Peyer's patch (tissue), 4 donors: ENCODE measurements at regions not wholly inside any gene's neighbourhood (a gene's known extent, or its start where the extent isn't known, plus 50 kb on each side); places are given as distances from the start of the nearest gene placed in this dataset.
"Not testable (repeated sequence)": the region's sequence is repeated elsewhere in the genome, so short reads cannot be mapped to it uniquely, and the experiment has no call there.

Experiments
- DNase-seq, 3 donors: peaks; one replicate each; pipeline ENCODE4 v3.0.0-alpha.2; 2017 to 2019
- H3K27ac ChIP-seq, 4 donors: fragments of 200-600 bp; sonication (generic); one replicate each; pipeline ENCODE4 v1.5.1; 2016 to 2019
- H3K27me3 ChIP-seq, 2 donors: fragments of 200-600 bp; sonication (generic); one replicate each; pipeline ENCODE4 v1.5.1; 2019
- H3K36me3 ChIP-seq, 3 donors: fragments of 200-600 bp; sonication (generic); one replicate each; pipeline ENCODE4 v1.5.1; 2016 to 2019
- H3K4me1 ChIP-seq, 4 donors: fragments of 200-600 bp; sonication (generic); one replicate each; pipeline ENCODE4 v1.5.1; 2016 to 2019
- H3K4me3 ChIP-seq, 4 donors: fragments of 200-600 bp; sonication (generic); 1 replicate in 3 of 4; 2 replicates in 1 of 4; pipeline ENCODE4 v1.5.1; 2016 to 2019; ENCODE audit warnings: mild to moderate bottlenecking in 1 of 4
- H3K9me3 ChIP-seq, 4 donors: fragments of 200-600 bp; sonication (generic); one replicate each; pipeline ENCODE4 v1.5.1; 2016 to 2019; ENCODE audit warnings: mild to moderate bottlenecking in 1 of 4
- POLR2A ChIP-seq, 2 donors: fragments of 450-650 bp; IDR thresholded peaks; one replicate each; pipeline ENCODE4 v1.5.1; 2017; ENCODE audit warnings: antibody characterized with exemption in 2 of 2, mild to moderate bottlenecking in 2 of 2, moderate library complexity in 2 of 2
- TF ChIP-seq, protein P1 (sequence below), 6 experiments: fragments of 450-650 bp in 4 of 6; fragments of 200-600 bp in 2 of 6; sonication (generic) in 1 of 6; IDR thresholded peaks; one replicate each; pipeline ENCODE4 v1.5.1; 2017 to 2019; ENCODE audit warnings: antibody characterized with exemption in 6 of 6, mild to moderate bottlenecking in 3 of 6, moderate library complexity in 1 of 6

GRCh38 chr9:61671276-61671973 is 481.6 kb downstream of the SPATA31A7 start:
- H3K4me3 ChIP-seq, result no peak overlapping the region
- TF ChIP-seq POLR2A (IDR thresholded peaks at IDR 0.05), result no peak
- TF ChIP-seq, protein P1, sequence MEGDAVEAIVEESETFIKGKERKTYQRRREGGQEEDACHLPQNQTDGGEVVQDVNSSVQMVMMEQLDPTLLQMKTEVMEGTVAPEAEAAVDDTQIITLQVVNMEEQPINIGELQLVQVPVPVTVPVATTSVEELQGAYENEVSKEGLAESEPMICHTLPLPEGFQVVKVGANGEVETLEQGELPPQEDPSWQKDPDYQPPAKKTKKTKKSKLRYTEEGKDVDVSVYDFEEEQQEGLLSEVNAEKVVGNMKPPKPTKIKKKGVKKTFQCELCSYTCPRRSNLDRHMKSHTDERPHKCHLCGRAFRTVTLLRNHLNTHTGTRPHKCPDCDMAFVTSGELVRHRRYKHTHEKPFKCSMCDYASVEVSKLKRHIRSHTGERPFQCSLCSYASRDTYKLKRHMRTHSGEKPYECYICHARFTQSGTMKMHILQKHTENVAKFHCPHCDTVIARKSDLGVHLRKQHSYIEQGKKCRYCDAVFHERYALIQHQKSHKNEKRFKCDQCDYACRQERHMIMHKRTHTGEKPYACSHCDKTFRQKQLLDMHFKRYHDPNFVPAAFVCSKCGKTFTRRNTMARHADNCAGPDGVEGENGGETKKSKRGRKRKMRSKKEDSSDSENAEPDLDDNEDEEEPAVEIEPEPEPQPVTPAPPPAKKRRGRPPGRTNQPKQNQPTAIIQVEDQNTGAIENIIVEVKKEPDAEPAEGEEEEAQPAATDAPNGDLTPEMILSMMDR (IDR thresholded peaks at IDR 0.05), result no peak
- no peak overlapping the region for H3K27ac ChIP-seq
- H3K36me3 ChIP-seq, result no peaks in the 10 kb centered on the region
- DNase-seq, result peak in 2 of 3 donors; percentile 8 to 34
- H3K9me3 ChIP-seq, result peaks cover 0 to 13% (median 2%) of the 10 kb centered on the region in 4 donors
- no peaks in the 10 kb centered on the region for H3K27me3 ChIP-seq
- H3K4me1 ChIP-seq, result no peaks in the 10 kb centered on the region

DNA sequence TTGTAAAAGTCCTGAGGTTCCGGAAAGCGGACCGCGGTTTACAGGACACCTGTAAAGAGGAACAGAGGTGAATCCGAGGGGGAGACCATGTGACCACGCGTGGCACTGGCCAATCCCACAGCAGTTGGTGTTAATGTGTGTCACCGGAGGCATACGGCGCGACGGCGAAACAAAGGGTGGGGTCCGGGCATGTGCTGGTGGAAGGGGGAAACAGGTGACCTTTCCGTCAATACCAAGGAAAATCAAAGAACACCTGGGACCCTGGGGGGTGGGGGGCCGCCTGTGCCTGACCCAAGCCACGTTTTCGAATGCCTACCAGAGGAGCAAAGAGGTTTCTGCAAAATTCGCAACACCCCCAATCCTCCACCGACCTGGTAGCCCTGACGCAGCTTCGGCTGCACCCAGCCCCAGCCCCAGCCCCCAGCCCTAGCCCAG is 482.3 kb downstream of the SPATA31A7 start:
- not testable (repeated sequence) for H3K4me1 ChIP-seq, H3K27me3 ChIP-seq, H3K4me3 ChIP-seq, H3K27ac ChIP-seq, H3K36me3 ChIP-seq
- peaks cover 0 to 13% (median 2%) of the 10 kb centered on the region in 4 donors for H3K9me3 ChIP-seq
- peak in 1 of 3 donors; percentile 40 for DNase-seq

DNA sequence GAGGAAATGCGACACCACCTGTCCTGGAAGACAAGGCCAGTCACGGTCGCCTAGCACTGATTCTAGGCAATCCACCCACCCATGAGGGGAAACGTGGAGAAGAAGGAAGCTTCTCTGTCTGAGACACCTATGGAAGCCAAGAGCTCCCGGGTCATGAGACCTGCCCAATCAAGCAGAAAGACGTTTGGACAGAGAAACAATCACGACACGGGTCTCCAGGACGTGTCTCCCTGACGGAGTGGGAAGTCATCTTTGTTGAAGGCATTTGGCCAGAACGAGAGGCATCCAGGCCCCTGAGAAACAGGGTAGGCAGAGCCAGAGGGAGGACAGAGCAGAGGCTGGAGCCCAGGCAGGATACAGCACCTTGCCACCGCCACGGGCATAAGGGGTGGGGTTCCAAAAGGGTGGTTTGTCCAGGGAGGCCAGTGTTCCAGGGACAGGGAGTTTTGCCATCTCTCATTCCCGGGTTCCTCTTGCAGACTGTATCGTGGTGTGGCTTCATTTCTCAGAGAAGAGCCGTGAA is 482.9 kb downstream of the SPATA31A7 start:
- peaks cover 0 to 10% (median 2%) of the 10 kb centered on the region in 4 donors for H3K9me3 ChIP-seq

DNA sequence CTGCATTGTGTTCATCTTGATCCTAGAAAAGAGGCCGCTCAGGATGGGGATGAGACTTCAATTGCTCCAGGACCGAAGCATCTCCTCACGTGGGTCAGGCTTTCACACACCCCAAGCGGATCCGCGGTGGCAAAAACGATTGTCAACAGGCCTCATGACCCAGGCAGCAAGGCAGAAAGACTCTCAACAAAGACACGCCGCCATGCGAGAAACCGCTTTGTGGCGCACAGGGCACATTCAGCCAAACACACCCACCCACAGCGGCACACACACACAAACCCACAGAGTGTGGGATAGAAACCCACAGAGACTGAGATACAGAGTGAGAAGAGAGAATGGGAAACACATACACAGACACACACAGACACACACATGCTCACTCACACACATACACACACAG is 483.4 kb downstream of the SPATA31A7 start:
- H3K9me3 ChIP-seq, result peaks cover 0 to 10% (median 2%) of the 10 kb centered on the region in 4 donors
- H3K27me3 ChIP-seq, result no peaks in the 10 kb centered on the region
- no peaks in the 10 kb centered on the region for H3K4me1 ChIP-seq
- H3K27ac ChIP-seq, result no peak overlapping the region
- no peaks in the 10 kb centered on the region for H3K36me3 ChIP-seq
- no peak for TF ChIP-seq POLR2A (IDR thresholded peaks at IDR 0.05)
- TF ChIP-seq, protein P1 (IDR thresholded peaks at IDR 0.05), result no peak
- H3K4me3 ChIP-seq, result no peak overlapping the region
- peak in 1 of 3 donors; percentile 34 for DNase-seq

More for the DNA sequence above, 482.9 kb downstream of the SPATA31A7 start:
- H3K27me3 ChIP-seq, H3K27ac ChIP-seq, H3K36me3 ChIP-seq, H3K4me3 ChIP-seq, H3K4me1 ChIP-seq: not testable (repeated sequence)
- DNase-seq, result peak in 1 of 3 donors; percentile 25

DNA sequence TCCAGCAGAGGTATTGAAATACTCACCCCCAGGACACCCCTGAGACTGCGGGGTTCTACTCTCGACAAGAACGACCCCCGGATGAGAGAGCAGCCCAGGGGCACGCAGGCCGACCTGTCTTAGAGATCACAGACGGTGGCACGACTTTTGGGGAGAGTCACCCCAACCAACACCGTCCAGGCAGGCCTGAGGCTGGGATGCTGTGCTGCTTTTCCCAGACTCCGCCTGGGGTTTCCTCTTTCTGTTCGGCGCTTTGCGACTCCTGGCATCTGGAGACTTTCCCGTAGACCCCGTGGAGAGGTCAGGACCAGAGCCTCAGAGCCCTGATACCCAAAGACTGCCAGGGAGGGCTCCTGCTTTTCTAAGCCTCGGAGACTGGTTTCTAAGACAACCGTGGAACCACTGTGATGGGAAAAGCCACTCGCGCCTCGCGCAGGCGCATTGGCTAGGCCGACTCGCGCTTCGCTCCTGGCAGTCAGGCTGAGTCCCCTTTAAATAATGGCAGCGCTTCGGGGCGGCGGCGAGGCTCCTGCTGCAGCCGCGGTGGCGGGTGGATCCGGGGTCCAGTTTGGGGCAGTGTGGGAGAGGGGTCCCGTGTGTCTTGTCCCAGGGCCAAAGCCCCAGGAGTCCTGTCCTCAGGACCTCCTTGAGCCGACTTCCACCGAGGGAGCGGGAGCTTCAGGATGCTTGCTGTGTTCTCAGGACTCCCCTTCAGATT is 484.0 kb downstream of the SPATA31A7 start:
- Histone ChIP-seq H3K9me3 (peaks cover 0 to 8% (median 2%) of the 10 kb centered on the region in 4 donors), H3K4me3 (no peak overlapping the region), H3K4me1 (no peaks in the 10 kb centered on the region), H3K27ac (no peak overlapping the region), H3K27me3 (no peaks in the 10 kb centered on the region), H3K36me3 (no peaks in the 10 kb centered on the region)
- TF ChIP-seq POLR2A (IDR thresholded peaks at IDR 0.05), result no peak
- TF ChIP-seq, protein P1 (IDR thresholded peaks at IDR 0.05), result no peak
- DNase-seq, result peak in 1 of 3 donors; percentile 36

DNA sequence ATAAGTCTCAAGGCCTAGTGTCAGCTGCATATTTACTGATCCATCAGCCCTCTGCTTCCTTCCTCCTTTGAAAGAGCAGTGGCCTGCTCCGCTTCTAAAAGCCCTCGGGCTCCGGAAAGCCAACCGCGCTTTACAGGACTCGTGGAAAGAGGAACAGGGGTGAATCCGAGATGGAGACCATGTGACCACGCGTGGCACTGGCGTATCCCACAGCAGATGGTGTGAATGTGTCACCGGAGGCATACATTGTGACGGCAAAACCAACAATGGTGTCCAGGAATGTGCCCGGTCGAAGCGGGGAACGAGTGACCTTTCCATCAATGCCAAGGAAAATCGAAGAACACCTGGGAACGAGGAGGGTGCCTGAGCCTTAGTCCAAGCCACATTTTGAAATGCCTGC is 484.6 kb downstream of the SPATA31A7 start:
- no peak for TF ChIP-seq POLR2A (IDR thresholded peaks at IDR 0.05)
- TF ChIP-seq, protein P1 (IDR thresholded peaks at IDR 0.05), result no peak
- no peaks in the 10 kb centered on the region for H3K36me3 ChIP-seq
- H3K27ac ChIP-seq, result no peak overlapping the region
- H3K27me3 ChIP-seq, result no peaks in the 10 kb centered on the region
- peak in 1 of 3 donors; percentile 22 for DNase-seq
- no peaks in the 10 kb centered on the region for H3K4me1 ChIP-seq
- H3K9me3 ChIP-seq, result peaks cover 0 to 6% (median 2%) of the 10 kb centered on the region in 4 donors
- no peak overlapping the region for H3K4me3 ChIP-seq
